Adrenal gland (tissue), 9 donors: ENCODE measurements at regions not wholly inside any gene's neighbourhood (a gene's known extent, or its start where the extent isn't known, plus 50 kb on each side); places are given as distances from the start of the nearest gene placed in this dataset.

Experiments
- DNase-seq, 7 donors: peaks; one replicate each; pipeline ENCODE4 v3.0.0-alpha.2; 2019 to 2020
- H3K27ac ChIP-seq, 5 donors: fragments of 200-600 bp; sonication (generic) in 4 of 5; 1 replicate in 3 of 5; 2 replicates in 2 of 5; pipeline versions ENCODE4 v1.5.1 to v1.8.0; 2016 to 2020; ENCODE audit warnings: mild to moderate bottlenecking in 1 of 5
- H3K27me3 ChIP-seq: fragments of 200-600 bp; 2 replicates; pipeline ENCODE4 v1.8.0; 2021
- H3K36me3 ChIP-seq, 2 donors: fragments of 200-600 bp; replicated peaks in 1 of 2; 1 replicate in 1 of 2; 2 replicates in 1 of 2; pipeline versions ENCODE4 v1.5.1 to v1.8.0; 2018 to 2022
- H3K4me1 ChIP-seq, 2 donors: fragments of 200-600 bp; replicated peaks in 1 of 2; 1 replicate in 1 of 2; 2 replicates in 1 of 2; pipeline versions ENCODE4 v1.5.1 to v1.8.0; 2018 to 2021
- H3K4me3 ChIP-seq, 4 donors: fragments of 200-600 bp; sonication (generic) in 3 of 4; one replicate each; pipeline ENCODE4 v1.5.1; 2016 to 2018
- H3K9me3 ChIP-seq, 3 donors: fragments of 200-600 bp; sonication (generic) in 1 of 3; replicated peaks in 1 of 3; 1 replicate in 2 of 3; 2 replicates in 1 of 3; pipeline versions ENCODE4 v1.5.1 to v1.8.0; 2016 to 2021
- CTCF ChIP-seq, 6 experiments: fragments of 450-650 bp in 4 of 6; fragments of 200-600 bp in 2 of 6; sonication (generic) in 1 of 6; IDR thresholded peaks; 1 replicate in 5 of 6; 2 replicates in 1 of 6; pipeline versions ENCODE4 v1.5.1 to v1.8.0; 2016 to 2021; ENCODE audit warnings: antibody characterized with exemption in 6 of 6, mild to moderate bottlenecking in 2 of 6, moderate library complexity in 1 of 6
- POLR2A ChIP-seq, 2 donors: fragments of 450-650 bp; IDR thresholded peaks; one replicate each; pipeline ENCODE4 v1.6.1; 2017; ENCODE audit warnings: antibody characterized with exemption in 2 of 2, mild to moderate bottlenecking in 2 of 2, moderate library complexity in 1 of 2
- WGBS, 4 donors: extraction: QIAGEN DNeasy Blood & Tissue Kit in 2 of 4; methylation state at CpG; one replicate each; pipeline versions ENCODE4 v1.1.5 to v1.1.7; 2013 to 2017; 5-methylcytosine and 5-hydroxymethylcytosine counted together
- intact Hi-C, 2 donors: fragments of 100-400 bp; cut with DNase I; formaldehyde crosslinking; loops; one replicate each; pipeline versions ENCODE4 v1.14.1 to v1.15.0; 2022 to 2023
- donor health status: healthy with polysubstance abuse.
- donor health status: Bipolar disorder and iron deficiency.
- donor health status: DM: yes; HTN: yes; CAD: no.
- donor health status: DM: no; HTN: no; CAD: no.
- donor health status: DM: no; HTN: no; CAD: no.

DNA sequence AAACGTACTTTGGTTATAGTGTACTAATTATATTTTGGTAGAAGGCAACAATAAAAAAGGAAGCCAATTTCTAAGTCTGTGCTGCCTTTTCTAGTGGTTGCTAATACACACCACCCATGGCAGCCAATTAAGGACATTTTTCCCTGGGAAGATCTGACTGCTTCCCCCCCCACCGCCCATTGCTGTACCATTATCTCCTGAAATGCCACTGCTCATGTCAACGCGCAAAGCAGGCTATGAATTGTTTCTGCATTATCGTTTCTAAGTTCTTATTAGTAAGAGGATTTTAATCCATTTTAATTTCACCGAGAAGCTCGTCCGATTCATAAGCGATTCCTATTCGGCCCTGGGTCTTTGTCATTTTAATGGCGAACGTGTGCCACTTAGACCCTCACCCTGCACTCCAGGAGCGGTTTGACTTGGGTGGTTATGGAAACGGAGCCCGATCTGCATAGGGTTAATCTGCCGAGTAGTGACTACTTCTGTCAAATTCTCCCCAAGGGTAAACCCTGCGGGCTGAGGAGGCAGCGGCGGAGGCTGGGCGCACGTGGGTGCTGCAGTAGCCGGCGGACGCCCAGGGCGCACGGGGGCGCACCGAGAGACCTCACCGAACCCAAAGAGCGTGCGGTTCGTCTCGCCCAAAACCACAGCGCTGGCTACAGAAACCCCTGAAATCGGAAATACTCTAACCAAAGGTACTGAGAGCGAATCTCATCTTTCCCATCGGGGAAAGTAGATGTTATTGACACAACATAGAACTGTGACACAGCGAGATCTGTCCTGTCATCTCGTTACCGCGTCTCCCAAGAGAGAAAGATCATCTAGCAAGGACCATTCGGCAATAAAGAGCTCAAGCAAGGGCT, 55.8 kb upstream of the SHC3 start:
- intact Hi-C loops: no loop called here
- Histone ChIP-seq H3K9me3 (no peaks in the 10 kb centered on the region), H3K36me3 (no peaks in the 10 kb centered on the region), H3K4me1 (no peaks in the 10 kb centered on the region), H3K27me3 (no peaks in the 10 kb centered on the region), H3K4me3 (peak overlapping the region in 1 of 4 donors; percentile 39), H3K27ac (no peak overlapping the region)
- peak in 6 of 7 donors; percentile 22 to 33 (median 26) for DNase-seq
- 7 to 33% (median 13%) methylated on average over 21 to 42 of the region's 42 CpGs for WGBS, 4 donors
- TF ChIP-seq POLR2A (IDR thresholded peaks at IDR 0.05) (no peak), CTCF (IDR thresholded peaks at IDR 0.05) (no peak)

DNA sequence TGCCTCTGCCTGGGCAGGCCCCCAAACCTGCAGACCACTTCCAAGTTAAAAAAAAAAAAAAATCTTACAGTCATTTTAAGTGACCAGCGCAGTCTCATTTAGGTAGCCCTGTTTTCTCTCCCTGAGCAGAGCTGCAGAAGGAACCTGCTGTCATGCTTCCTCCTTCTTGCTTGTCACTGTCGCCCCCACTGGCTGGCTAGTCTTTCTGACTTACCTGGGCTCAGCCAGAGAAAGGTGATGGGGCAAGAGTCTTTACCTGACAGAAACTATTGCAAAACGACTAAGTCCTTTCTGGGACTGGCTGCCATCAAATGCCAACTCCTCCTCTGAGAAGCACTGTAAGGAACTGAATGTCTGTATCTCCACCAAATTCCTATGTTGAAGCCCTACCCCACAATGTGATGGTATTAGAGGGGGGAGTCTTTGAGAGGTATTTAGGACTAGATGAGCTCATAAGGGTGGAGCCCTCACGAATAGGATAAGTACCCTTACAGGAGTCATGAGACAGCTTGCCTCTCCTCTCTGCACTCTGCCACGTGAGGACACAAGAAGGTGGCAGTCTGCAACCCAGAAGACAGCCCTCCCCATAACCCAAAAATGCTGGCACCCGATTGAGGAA, 58.4 kb upstream of the SHC3 start:
- TF ChIP-seq CTCF (IDR thresholded peaks at IDR 0.05) (no peak), POLR2A (IDR thresholded peaks at IDR 0.05) (no peak)
- no peaks in the 10 kb centered on the region for H3K9me3 ChIP-seq
- H3K36me3 ChIP-seq: no peaks in the 10 kb centered on the region
- H3K27ac ChIP-seq: no peak overlapping the region
- intact Hi-C loops: no loop called here
- no peak overlapping the region for H3K4me3 ChIP-seq
- no peaks in the 10 kb centered on the region for H3K27me3 ChIP-seq
- no peaks in the 10 kb centered on the region for H3K4me1 ChIP-seq
- WGBS, 4 donors: 68 to 77% (median 71%) methylated on average over 6 of the region's 6 CpGs
- no peak for DNase-seq

DNA sequence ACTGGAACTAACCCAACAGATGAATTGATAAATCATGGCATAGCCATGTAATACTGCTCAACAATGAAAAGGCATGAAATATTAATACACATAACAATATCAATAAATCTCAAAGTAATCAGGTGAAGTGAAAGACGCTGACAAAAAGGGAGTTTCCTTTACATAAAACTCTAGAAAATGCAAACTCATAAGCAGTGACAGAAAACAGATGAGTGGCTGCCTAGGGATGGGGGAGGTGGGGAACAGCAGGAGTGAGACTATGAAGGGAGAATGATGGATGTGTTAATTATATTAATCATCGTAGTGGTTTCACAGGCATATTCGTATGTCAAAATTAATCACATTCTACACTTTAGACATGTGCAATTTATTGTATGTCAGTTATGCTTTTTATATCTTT, 59.8 kb upstream of the SHC3 start:
- TF ChIP-seq CTCF (IDR thresholded peaks at IDR 0.05) (no peak), POLR2A (IDR thresholded peaks at IDR 0.05) (no peak)
- H3K4me3 ChIP-seq: no peak overlapping the region
- intact Hi-C loops: no loop called here
- 76 to 84% (median 78%) methylated on average over 3 of the region's 3 CpGs for WGBS, 4 donors
- H3K27me3 ChIP-seq: no peaks in the 10 kb centered on the region
- no peaks in the 10 kb centered on the region for H3K4me1 ChIP-seq
- H3K36me3 ChIP-seq: no peaks in the 10 kb centered on the region
- no peak for DNase-seq
- H3K27ac ChIP-seq: no peak overlapping the region
- no peaks in the 10 kb centered on the region for H3K9me3 ChIP-seq

- Histone ChIP-seq H3K36me3 (no peaks in the 10 kb centered on the region), H3K4me3 (no peak overlapping the region), H3K27me3 (no peaks in the 10 kb centered on the region), H3K4me1 (no peaks in the 10 kb centered on the region), H3K27ac (no peak overlapping the region), H3K9me3 (no peaks in the 10 kb centered on the region)
- intact Hi-C loops: no loop called here
- DNase-seq: no peak
- no peak for TF ChIP-seq CTCF (IDR thresholded peaks at IDR 0.05)
- TF ChIP-seq POLR2A (IDR thresholded peaks at IDR 0.05): no peak
- WGBS, 4 donors: 67 to 81% (median 77%) methylated on average over 7 to 8 of the region's 8 CpGs
These were observed 64.9 kb upstream of the SHC3 start for GRCh38 chr9:89243296-89244061.
